SK-N-SH (cell line): ENCODE measurements at regions not wholly inside any gene's neighbourhood (a gene's known extent, or its start where the extent isn't known, plus 50 kb on each side); places are given as distances from the start of the nearest gene placed in this dataset.
A peak's percentile ranks its signal among the peaks of the same experiment; 100 is the strongest.
"Not testable (repeated sequence)": the region's sequence is repeated elsewhere in the genome, so short reads cannot be mapped to it uniquely, and the experiment has no call there.

ENCODE experiments used
- CTCF ChIA-PET: fragments of 300-600, 350-600 bp; formaldehyde crosslinking; extraction: SDS; loops from one replicate; lab custom pipeline; 2021; lab: Yijun Ruan, JAX
- POLR2A ChIA-PET: fragments of 350-600 bp; sonication (Branson Sonifier 250); formaldehyde crosslinking; extraction: SDS; loops from one replicate; lab custom pipeline; 2020; ENCODE audit warnings: antibody characterized with exemption, inconsistent platforms; lab: Yijun Ruan, JAX
- DNase-seq: peaks from one replicate; pipeline ENCODE4 v3.0.0; 2012
- H2AFZ ChIP-seq: fragments of 200-600 bp; sonication (generic); 2 replicates; pipeline ENCODE4 v1.8.1; 2016; ENCODE audit warnings: antibody characterized with exemption, mild to moderate bottlenecking, low read depth
- H3F3A ChIP-seq: fragments of 200-600 bp; sonication (generic); replicated peaks from 2 replicates; pipeline ENCODE3; 2016; ENCODE audit warnings: antibody characterized with exemption, mild to moderate bottlenecking; ENCODE audit not compliant: insufficient read depth
- H3K27ac ChIP-seq, 2 experiments: fragments of 200-500 bp in 1 of 2; fragments of 200-600 bp in 1 of 2; sonication (Bioruptor generic) in 1 of 2; sonication (generic), shearing (Covaris generic) in 1 of 2; 2 replicates each; pipeline versions ENCODE4 v1.5.1 to v1.6.1; 2014 to 2016; ENCODE audit warnings: low read depth in 2 of 2, inconsistent platforms in 1 of 2, low read length in 1 of 2, mild to moderate bottlenecking in 1 of 2, mixed read lengths in 1 of 2
- H3K27me3 ChIP-seq: fragments of 200-600 bp; sonication (generic), shearing (Covaris generic); 2 replicates; pipeline ENCODE4 v1.6.1; 2016; ENCODE audit warnings: mixed run types; ENCODE audit not compliant: insufficient read depth
- H3K36me3 ChIP-seq, 2 experiments: fragments of 200-500 bp in 1 of 2; fragments of 200-600 bp in 1 of 2; sonication (Bioruptor generic) in 1 of 2; sonication (generic) in 1 of 2; replicated peaks in 1 of 2; 2 replicates each; pipeline versions ENCODE3 to v1.5.1; 2014 to 2016; ENCODE audit warnings: low read length in 1 of 2, mild to moderate bottlenecking in 1 of 2; ENCODE audit not compliant: insufficient read depth in 2 of 2, control insufficient read depth in 1 of 2
- H3K4me1 ChIP-seq, 2 experiments: fragments of 200-500 bp in 1 of 2; fragments of 200-600 bp in 1 of 2; sonication (Bioruptor generic) in 1 of 2; sonication (generic), shearing (Covaris generic) in 1 of 2; 2 replicates each; pipeline versions ENCODE4 v1.5.1 to v1.6.1; 2014 to 2016; ENCODE audit warnings: low read depth in 1 of 2, low read length in 1 of 2, mixed run types in 1 of 2; ENCODE audit not compliant: insufficient read depth in 2 of 2, control insufficient read depth in 1 of 2
- H3K4me2 ChIP-seq: fragments of 200-600 bp; sonication (generic), shearing (Covaris generic); 2 replicates; pipeline ENCODE4 v1.6.1; 2017; ENCODE audit warnings: mixed run types
- H3K4me3 ChIP-seq, 2 experiments: fragments of 200-500 bp in 1 of 2; fragments of 200-600 bp in 1 of 2; sonication (Bioruptor generic) in 1 of 2; sonication (generic), shearing (Covaris generic) in 1 of 2; 2 replicates each; pipeline versions ENCODE4 v1.5.1 to v1.8.1; 2014 to 2016; ENCODE audit warnings: low read depth in 2 of 2, inconsistent platforms in 1 of 2, low read length in 1 of 2, mild to moderate bottlenecking in 1 of 2, mixed read lengths in 1 of 2, moderate library complexity in 1 of 2
- H3K79me2 ChIP-seq: fragments of 200-600 bp; sonication (generic); 2 replicates; pipeline ENCODE4 v1.8.1; 2017; ENCODE audit warnings: mild to moderate bottlenecking; ENCODE audit not compliant: insufficient read depth
- H3K9ac ChIP-seq: fragments of 200-600 bp; sonication (generic); 2 replicates; pipeline ENCODE4 v1.6.1; 2017; ENCODE audit warnings: mixed run types
- H3K9me2 ChIP-seq: fragments of 200-600 bp; sonication (generic); 2 replicates; pipeline ENCODE4 v1.6.1; 2017; ENCODE audit warnings: mixed run types
- H3K9me3 ChIP-seq: fragments of 200-600 bp; sonication (generic); 2 replicates; pipeline ENCODE4 v1.6.1; 2017; ENCODE audit warnings: mixed run types, mild to moderate bottlenecking, moderate library complexity
- H4K20me1 ChIP-seq: fragments of 200-600 bp; sonication (generic); 2 replicates; pipeline ENCODE4 v1.6.1; 2017; ENCODE audit warnings: mild to moderate bottlenecking, mixed run types; ENCODE audit not compliant: insufficient read depth
- ELF1 ChIP-seq: IDR thresholded peaks from 2 replicates; pipeline ENCODE4 v1.4.0; 2012
- EZH2phosphoT487 ChIP-seq: fragments of 200-600 bp; sonication (generic); IDR thresholded peaks from 2 replicates; pipeline ENCODE4 v1.6.1; 2017; ENCODE audit warnings: low read depth, mixed run types, mild to moderate bottlenecking, antibody characterized with exemption, moderate library complexity, borderline replicate concordance
- FOXJ3 ChIP-seq: sonication (generic); formaldehyde crosslinking; IDR thresholded peaks from 2 replicates; pipeline ENCODE4 v1.5.1; 2020; ENCODE audit warnings: mild to moderate bottlenecking, missing genetic modification reagents
- GATA2 ChIP-seq: sonication (generic); formaldehyde crosslinking; IDR thresholded peaks from 2 replicates; pipeline ENCODE4 v1.5.0; 2020; ENCODE audit warnings: mild to moderate bottlenecking, missing genetic modification reagents
- MEF2A ChIP-seq: IDR thresholded peaks from 2 replicates; pipeline ENCODE4 v1.4.0; 2012; ENCODE audit warnings: low read depth, borderline replicate concordance
- NRF1 ChIP-seq: IDR thresholded peaks from 2 replicates; pipeline ENCODE4 v1.6.1; 2012; ENCODE audit warnings: low read depth, mild to moderate bottlenecking, low read length
- PBX3 ChIP-seq: IDR thresholded peaks from 2 replicates; pipeline ENCODE4; 2012
- RAD21 ChIP-seq: IDR thresholded peaks from 2 replicates; pipeline ENCODE4 v1.6.1; 2012; ENCODE audit warnings: mild to moderate bottlenecking, low read length
- RCOR1 ChIP-seq: fragments of 150-350 bp; IDR thresholded peaks from 2 replicates; pipeline ENCODE4 v1.6.1; 2017; ENCODE audit warnings: antibody characterized with exemption, low read length
- REST ChIP-seq: IDR thresholded peaks from 2 replicates; pipeline ENCODE4 v1.6.1; 2012; ENCODE audit warnings: mild to moderate bottlenecking, low read depth, low read length, moderate library complexity
- RFX5 ChIP-seq: IDR thresholded peaks from 2 replicates; pipeline ENCODE4 v1.6.1; 2012; ENCODE audit warnings: mild to moderate bottlenecking, improper control_type of control experiment, low read length
- RXRA ChIP-seq: IDR thresholded peaks from 2 replicates; pipeline ENCODE4 v1.4.0; 2012; ENCODE audit warnings: low read depth, mild to moderate bottlenecking, borderline replicate concordance
- SIN3A ChIP-seq: IDR thresholded peaks from 2 replicates; pipeline ENCODE4 v1.6.1; 2012; ENCODE audit warnings: low read depth, mild to moderate bottlenecking, low read length, moderate library complexity, borderline replicate concordance
- SMC3 ChIP-seq: IDR thresholded peaks from 2 replicates; pipeline ENCODE4 v1.6.1; 2012; ENCODE audit warnings: low read depth, low read length, improper control_type of control experiment
- TAF1 ChIP-seq: IDR thresholded peaks from 2 replicates; pipeline ENCODE4 v1.6.1; 2012; ENCODE audit warnings: low read depth, mild to moderate bottlenecking, low read length, moderate library complexity, borderline replicate concordance
- USF2 ChIP-seq: fragments of 150-350 bp; IDR thresholded peaks from 2 replicates; pipeline ENCODE4 v1.6.1; 2017; ENCODE audit warnings: antibody characterized with exemption, low read length, low read depth, borderline replicate concordance
- WGBS: methylation state at CpG from one replicate; pipeline ENCODE4 v1.1.6; 2017; ENCODE audit warnings: low lambda C conversion rate; 5-methylcytosine and 5-hydroxymethylcytosine counted together

- no peaks in the 10 kb centered on the region for H3K9me3 ChIP-seq
- 49% methylated on average over 3 of the region's 3 CpGs for WGBS
- no peak overlapping the region for H3K4me2 ChIP-seq
- H3K36me3 ChIP-seq, result no peaks in the 10 kb centered on the region
- no peaks in the 10 kb centered on the region for H3K4me1 ChIP-seq
- H3K4me3 ChIP-seq, result no peak overlapping the region
- ChIA-PET POLR2A (no interaction called here), CTCF (no interaction called here)
- H3K27ac ChIP-seq, result no peak overlapping the region
- H3K79me2 ChIP-seq, result no peaks in the 10 kb centered on the region
- H3K9me2 ChIP-seq, result no peaks in the 10 kb centered on the region
- no peak overlapping the region for H3K9ac ChIP-seq
- H2AFZ ChIP-seq, result 0 out of 2 replicates have a peak overlapping the region, but pooled peaks have one; percentile 41
- TF ChIP-seq GATA2 (no peak), RCOR1 (no peak), RXRA (no peak)
- no peak for DNase-seq
- H3K27me3 ChIP-seq, result no peaks in the 10 kb centered on the region
- H3F3A ChIP-seq, result no peaks in the 10 kb centered on the region
- no peaks in the 10 kb centered on the region for H4K20me1 ChIP-seq
Observed at GRCh38 chr10:109215291-109216075, 707.8 kb downstream of the XPNPEP1 start.

GRCh38 chr10:109214891-109215290, 708.4 kb downstream of the XPNPEP1 start:
- H3K4me2 ChIP-seq, H3K36me3 ChIP-seq, H3K27ac ChIP-seq, H4K20me1 ChIP-seq, H3K9me3 ChIP-seq, H3K4me1 ChIP-seq, H3K27me3 ChIP-seq, POLR2A ChIA-PET, H3K9me2 ChIP-seq, DNase-seq, H3K4me3 ChIP-seq, H3K79me2 ChIP-seq, H3F3A ChIP-seq, H2AFZ ChIP-seq, H3K9ac ChIP-seq: not testable (repeated sequence)
- WGBS, result 72% methylated on average over 3 of the region's 3 CpGs
- CTCF ChIA-PET, result interaction anchor here (0.6 kb wide), 1 partner anchor 256 kb away, joined by 3 read pairs; no protein-coding TSS in a partner anchor

GRCh38 chr10:109207361-109207760, 716.0 kb downstream of the XPNPEP1 start:
- POLR2A ChIA-PET, result no interaction called here
- TF ChIP-seq NRF1, result no peak
- TF ChIP-seq RAD21, result no peak
- TF ChIP-seq EZH2phosphoT487, result no peak
- no peak for TF ChIP-seq TAF1
- TF ChIP-seq SMC3, result no peak
- no peak for TF ChIP-seq RFX5
- no peak for TF ChIP-seq FOXJ3
- TF ChIP-seq REST, result no peak
- TF ChIP-seq PBX3, result no peak
- no peak for TF ChIP-seq MEF2A
- TF ChIP-seq ELF1, result no peak
- no peak for TF ChIP-seq SIN3A
- no peak for TF ChIP-seq USF2

More at GRCh38 chr10:109207361-109207760, 716.0 kb downstream of the XPNPEP1 start:
- H3K27me3 ChIP-seq, result no peaks in the 10 kb centered on the region
- H2AFZ ChIP-seq, result peak overlapping the region; percentile 21; the same call in 1 of the 2 replicates
- no peaks in the 10 kb centered on the region for H3K36me3 ChIP-seq
- H3F3A ChIP-seq, result peaks cover 19% of the 10 kb centered on the region
- WGBS, result 100% methylated on average over 1 of the region's 1 CpG
- no peak overlapping the region for H3K4me3 ChIP-seq
- peak overlapping the region in 1 of 2 experiments; percentile 85; a peak in 2 of 4 replicates for H3K27ac ChIP-seq
- H3K9me2 ChIP-seq, result no peaks in the 10 kb centered on the region
- no peaks in the 10 kb centered on the region for H3K9me3 ChIP-seq
- DNase-seq, result no peak
- no peaks in the 10 kb centered on the region for H4K20me1 ChIP-seq
- CTCF ChIA-PET, result no interaction called here
- H3K4me2 ChIP-seq, result no peak overlapping the region
- H3K79me2 ChIP-seq, result no peaks in the 10 kb centered on the region
- H3K4me1 ChIP-seq, result peaks cover 0 to 19% of the 10 kb centered on the region in 2 experiments; a peak in 1 of 4 replicates
- H3K9ac ChIP-seq, result no peak overlapping the region
